ENCODE measurements at regions not wholly inside any gene's neighbourhood (a gene's known extent, or its start where the extent isn't known, plus 50 kb on each side); places are given as distances from the start of the nearest gene placed in this dataset.
A peak's percentile ranks its signal among the peaks of the same experiment; 100 is the strongest.

- TF ChIP-seq CTCF (IDR thresholded peaks at IDR 0.05; ENCODE audit: borderline replicate concordance, extremely low read depth, insufficient read depth) = no peak
- Histone ChIP-seq H3K4me3 (ENCODE audit: low read length in 3 of 3) (no peak overlapping the region), H3K9ac (ENCODE audit: low read length in 3 of 3) (no peak overlapping the region), H3K4me1 (ENCODE audit: control insufficient read depth in 2 of 3, insufficient read depth in 2 of 3, low read depth in 1 of 3, low read length in 3 of 3) (peaks cover 0 to 3% (median 0%) of the 10 kb centered on the region in 3 donors), H3K27me3 (ENCODE audit: control insufficient read depth, insufficient read depth, low read length) (no peaks in the 10 kb centered on the region), H3K27ac (ENCODE audit: low read depth in 2 of 2, low read length in 2 of 2) (no peak overlapping the region), H3K36me3 (ENCODE audit: control insufficient read depth in 2 of 3, insufficient read depth in 3 of 3, low read length in 3 of 3) (no peaks in the 10 kb centered on the region), H3K9me3 (ENCODE audit: control insufficient read depth in 2 of 3, insufficient read depth in 1 of 3, low read length in 3 of 3) (no peaks in the 10 kb centered on the region)
- DNase-seq (peak in 2 of 5 donors; percentile 22 to 51), FAIRE-seq (no peak)
- intact Hi-C loops (cut with DNase I) = no loop called here
These were observed 96.3 kb upstream of the ASB18 start for GRCh38 chr2:236360496-236360895.

- Histone ChIP-seq H3K4me1 (ENCODE audit: control insufficient read depth in 2 of 3, insufficient read depth in 2 of 3, low read depth in 1 of 3, low read length in 3 of 3) (peaks cover 0 to 3% (median 0%) of the 10 kb centered on the region in 3 donors), H3K4me3 (ENCODE audit: low read length in 3 of 3) (no peak overlapping the region), H3K36me3 (ENCODE audit: control insufficient read depth in 2 of 3, insufficient read depth in 3 of 3, low read length in 3 of 3) (no peaks in the 10 kb centered on the region), H3K27ac (ENCODE audit: low read depth in 2 of 2, low read length in 2 of 2) (no peak overlapping the region), H3K27me3 (ENCODE audit: control insufficient read depth, insufficient read depth, low read length) (no peaks in the 10 kb centered on the region), H3K9me3 (ENCODE audit: control insufficient read depth in 2 of 3, insufficient read depth in 1 of 3, low read length in 3 of 3) (no peaks in the 10 kb centered on the region), H3K9ac (ENCODE audit: low read length in 3 of 3) (no peak overlapping the region)
- intact Hi-C loops (cut with DNase I) = no loop called here
- DNase-seq (no peak), FAIRE-seq (no peak)
- no peak for TF ChIP-seq CTCF (IDR thresholded peaks at IDR 0.05; ENCODE audit: borderline replicate concordance, extremely low read depth, insufficient read depth)
These were observed 99.6 kb upstream of the ASB18 start for GRCh38 chr2:236363711-236364277.

- no peaks in the 10 kb centered on the region for H3K9me3 ChIP-seq (ENCODE audit: control insufficient read depth in 2 of 3, insufficient read depth in 1 of 3, low read length in 3 of 3)
- H3K9ac ChIP-seq (ENCODE audit: low read length in 3 of 3) = no peak overlapping the region
- no peaks in the 10 kb centered on the region for H3K36me3 ChIP-seq (ENCODE audit: control insufficient read depth in 2 of 3, insufficient read depth in 3 of 3, low read length in 3 of 3)
- no peaks in the 10 kb centered on the region for H3K4me1 ChIP-seq (ENCODE audit: control insufficient read depth in 2 of 3, insufficient read depth in 2 of 3, low read depth in 1 of 3, low read length in 3 of 3)
- no peak for FAIRE-seq
- no peak for TF ChIP-seq CTCF (IDR thresholded peaks at IDR 0.05; ENCODE audit: borderline replicate concordance, extremely low read depth, insufficient read depth)
- H3K27ac ChIP-seq (ENCODE audit: low read depth in 2 of 2, low read length in 2 of 2) = no peak overlapping the region
- no peaks in the 10 kb centered on the region for H3K27me3 ChIP-seq (ENCODE audit: control insufficient read depth, insufficient read depth, low read length)
- H3K4me3 ChIP-seq (ENCODE audit: low read length in 3 of 3) = no peak overlapping the region
- intact Hi-C loops (cut with DNase I) = no loop called here
- no peak for DNase-seq
These were observed 101.2 kb upstream of the ASB18 start for GRCh38 chr2:236365258-236366048.

Data from kidney (tissue), 13 donors.